Stomach (tissue), 4 donors: ENCODE measurements at regions not wholly inside any gene's neighbourhood (a gene's known extent, or its start where the extent isn't known, plus 50 kb on each side); places are given as distances from the start of the nearest gene placed in this dataset.

Source experiments
- EP300 ChIP-seq: sonication (generic); formaldehyde crosslinking; IDR thresholded peaks from one replicate; pipeline ENCODE4 v1.6.1; 2017; ENCODE audit warnings: antibody characterized with exemption
- POLR2A ChIP-seq, 4 donors: fragments of 450-650 bp; IDR thresholded peaks; one replicate each; pipeline ENCODE4 v1.6.1; 2016; ENCODE audit warnings: antibody characterized with exemption in 4 of 4, control low read depth in 2 of 4, mild to moderate bottlenecking in 1 of 4, moderate library complexity in 1 of 4

GRCh38 chr5:108531367-108532128, 149.7 kb upstream of the FBXL17 start:
- no peak for TF ChIP-seq POLR2A (IDR thresholded peaks at IDR 0.05)
- no peak for TF ChIP-seq EP300
